K562 (cell line): ENCODE measurements at regions not wholly inside any gene's neighbourhood (a gene's known extent, or its start where the extent isn't known, plus 50 kb on each side); places are given as distances from the start of the nearest gene placed in this dataset.

Experiments used
- BACH1 ChIP-seq: fragments of 200-800 bp; sonication (Bioruptor generic); IDR thresholded peaks from 2 replicates; pipeline ENCODE4 v1.6.1; 2016; ENCODE audit warnings: missing genetic modification characterization, missing compliant biosample characterization
- FUS ChIP-seq: fragments of 200-400 bp; formaldehyde crosslinking; optimal IDR thresholded peaks from 2 replicates; pipeline ENCODE3; 2017; ENCODE audit warnings: low read depth, low read length
- GATAD2B ChIP-seq: fragments of 450-650 bp; IDR thresholded peaks from 2 replicates; pipeline ENCODE4 v1.6.1; 2017; ENCODE audit warnings: mild to moderate bottlenecking, borderline replicate concordance
- NELFE ChIP-seq: IDR thresholded peaks from 2 replicates; pipeline ENCODE4 v1.6.1; 2011; ENCODE audit warnings: mild to moderate bottlenecking; ENCODE audit not compliant: insufficient read depth, insufficient read length
- STAG1 ChIP-seq: sonication (generic); formaldehyde crosslinking; IDR thresholded peaks from 2 replicates; pipeline ENCODE4 v1.5.0; 2020; ENCODE audit warnings: missing genetic modification reagents, borderline replicate concordance
- STAT5B ChIP-seq: fragments of 250-450 bp; sonication (Bioruptor Pico); IDR thresholded peaks from 2 replicates; pipeline ENCODE4 v1.8.0; 2021; ENCODE audit warnings: mild to moderate bottlenecking, inconsistent platforms
- TCF3 ChIP-seq: sonication (generic); formaldehyde crosslinking; IDR thresholded peaks from 2 replicates; pipeline ENCODE4 v1.4.0; 2020; ENCODE audit warnings: mild to moderate bottlenecking, missing genetic modification reagents
- TEAD4 ChIP-seq, 2 experiments: sonication (generic) in 1 of 2; formaldehyde crosslinking in 1 of 2; IDR thresholded peaks; 2 replicates each; pipeline versions ENCODE4 v1.6.1 to v1.8.0; 2012 to 2022; ENCODE audit warnings: borderline replicate concordance in 1 of 2, inconsistent platforms in 1 of 2, low read length in 1 of 2, mild to moderate bottlenecking in 1 of 2, missing genetic modification reagents in 1 of 2
- VEZF1 ChIP-seq: fragments of 200-800 bp; sonication (Bioruptor generic); IDR thresholded peaks from 2 replicates; pipeline ENCODE4 v1.6.1; 2017; ENCODE audit warnings: missing genetic modification characterization, missing compliant biosample characterization
- ZC3H11A ChIP-seq: IDR thresholded peaks from 2 replicates; pipeline ENCODE4 v1.6.1; 2012; ENCODE audit warnings: low read depth, low read length, improper control_type of control experiment
- ZNF197 ChIP-seq: fragments of 200-800 bp; sonication (Bioruptor generic); IDR thresholded peaks from 2 replicates; pipeline ENCODE4 v1.6.1; 2016; ENCODE audit warnings: low read depth, missing genetic modification characterization, missing compliant biosample characterization
- ZNF785 ChIP-seq: fragments of 250-450 bp; sonication (Bioruptor Pico); IDR thresholded peaks from 2 replicates; pipeline ENCODE4 v1.4.0; 2020; ENCODE audit warnings: mild to moderate bottlenecking
- TF ChIP-seq, protein P1 (sequence below): sonication (generic); formaldehyde crosslinking; IDR thresholded peaks from 2 replicates; pipeline ENCODE4 v1.8.0; 2023; ENCODE audit warnings: missing genetic modification reagents, mild to moderate bottlenecking, borderline replicate concordance
- TF ChIP-seq, protein P2 (sequence below): sonication (generic); formaldehyde crosslinking; IDR thresholded peaks from 2 replicates; pipeline ENCODE4 v1.8.1; 2023; ENCODE audit warnings: mild to moderate bottlenecking, missing genetic modification reagents, moderate library complexity
- TF ChIP-seq, protein P3 (sequence below): IDR thresholded peaks from 2 replicates; pipeline ENCODE4 v1.6.1; 2011; ENCODE audit warnings: borderline replicate concordance, low read depth, mild to moderate bottlenecking, moderate library complexity, low read length; ENCODE audit not compliant: insufficient read depth, poor library complexity, severe bottlenecking
- TF ChIP-seq, protein P4 (sequence below): fragments of 250-450 bp; sonication (Bioruptor Pico); IDR thresholded peaks from 2 replicates; pipeline ENCODE4 v1.8.0; 2021; ENCODE audit warnings: borderline replicate concordance, mild to moderate bottlenecking, moderate library complexity; ENCODE audit not compliant: poor library complexity, severe bottlenecking

- TF ChIP-seq, protein P1, sequence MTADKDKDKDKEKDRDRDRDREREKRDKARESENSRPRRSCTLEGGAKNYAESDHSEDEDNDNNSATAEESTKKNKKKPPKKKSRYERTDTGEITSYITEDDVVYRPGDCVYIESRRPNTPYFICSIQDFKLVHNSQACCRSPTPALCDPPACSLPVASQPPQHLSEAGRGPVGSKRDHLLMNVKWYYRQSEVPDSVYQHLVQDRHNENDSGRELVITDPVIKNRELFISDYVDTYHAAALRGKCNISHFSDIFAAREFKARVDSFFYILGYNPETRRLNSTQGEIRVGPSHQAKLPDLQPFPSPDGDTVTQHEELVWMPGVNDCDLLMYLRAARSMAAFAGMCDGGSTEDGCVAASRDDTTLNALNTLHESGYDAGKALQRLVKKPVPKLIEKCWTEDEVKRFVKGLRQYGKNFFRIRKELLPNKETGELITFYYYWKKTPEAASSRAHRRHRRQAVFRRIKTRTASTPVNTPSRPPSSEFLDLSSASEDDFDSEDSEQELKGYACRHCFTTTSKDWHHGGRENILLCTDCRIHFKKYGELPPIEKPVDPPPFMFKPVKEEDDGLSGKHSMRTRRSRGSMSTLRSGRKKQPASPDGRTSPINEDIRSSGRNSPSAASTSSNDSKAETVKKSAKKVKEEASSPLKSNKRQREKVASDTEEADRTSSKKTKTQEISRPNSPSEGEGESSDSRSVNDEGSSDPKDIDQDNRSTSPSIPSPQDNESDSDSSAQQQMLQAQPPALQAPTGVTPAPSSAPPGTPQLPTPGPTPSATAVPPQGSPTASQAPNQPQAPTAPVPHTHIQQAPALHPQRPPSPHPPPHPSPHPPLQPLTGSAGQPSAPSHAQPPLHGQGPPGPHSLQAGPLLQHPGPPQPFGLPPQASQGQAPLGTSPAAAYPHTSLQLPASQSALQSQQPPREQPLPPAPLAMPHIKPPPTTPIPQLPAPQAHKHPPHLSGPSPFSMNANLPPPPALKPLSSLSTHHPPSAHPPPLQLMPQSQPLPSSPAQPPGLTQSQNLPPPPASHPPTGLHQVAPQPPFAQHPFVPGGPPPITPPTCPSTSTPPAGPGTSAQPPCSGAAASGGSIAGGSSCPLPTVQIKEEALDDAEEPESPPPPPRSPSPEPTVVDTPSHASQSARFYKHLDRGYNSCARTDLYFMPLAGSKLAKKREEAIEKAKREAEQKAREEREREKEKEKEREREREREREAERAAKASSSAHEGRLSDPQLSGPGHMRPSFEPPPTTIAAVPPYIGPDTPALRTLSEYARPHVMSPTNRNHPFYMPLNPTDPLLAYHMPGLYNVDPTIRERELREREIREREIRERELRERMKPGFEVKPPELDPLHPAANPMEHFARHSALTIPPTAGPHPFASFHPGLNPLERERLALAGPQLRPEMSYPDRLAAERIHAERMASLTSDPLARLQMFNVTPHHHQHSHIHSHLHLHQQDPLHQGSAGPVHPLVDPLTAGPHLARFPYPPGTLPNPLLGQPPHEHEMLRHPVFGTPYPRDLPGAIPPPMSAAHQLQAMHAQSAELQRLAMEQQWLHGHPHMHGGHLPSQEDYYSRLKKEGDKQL = no peak
- TF ChIP-seq ZNF785 (CRISPR knock-in tag) (no peak), FUS (no peak), BACH1 (no peak), STAT5B (no peak), TEAD4 (IDR thresholded peaks at IDR 0.05; ENCODE audit: low read length) (peak; percentile 95), TEAD4 (CRISPR knock-in tag; IDR thresholded peaks at IDR 0.05; ENCODE audit: borderline replicate concordance) (no peak), ZC3H11A (no peak), STAG1 (CRISPR knock-in tag) (no peak), TCF3 (CRISPR knock-in tag) (peak; percentile 98), VEZF1 (CRISPR knock-in tag) (no peak), ZNF197 (CRISPR knock-in tag) (no peak), NELFE (no peak), GATAD2B (no peak)
- TF ChIP-seq, protein P2, sequence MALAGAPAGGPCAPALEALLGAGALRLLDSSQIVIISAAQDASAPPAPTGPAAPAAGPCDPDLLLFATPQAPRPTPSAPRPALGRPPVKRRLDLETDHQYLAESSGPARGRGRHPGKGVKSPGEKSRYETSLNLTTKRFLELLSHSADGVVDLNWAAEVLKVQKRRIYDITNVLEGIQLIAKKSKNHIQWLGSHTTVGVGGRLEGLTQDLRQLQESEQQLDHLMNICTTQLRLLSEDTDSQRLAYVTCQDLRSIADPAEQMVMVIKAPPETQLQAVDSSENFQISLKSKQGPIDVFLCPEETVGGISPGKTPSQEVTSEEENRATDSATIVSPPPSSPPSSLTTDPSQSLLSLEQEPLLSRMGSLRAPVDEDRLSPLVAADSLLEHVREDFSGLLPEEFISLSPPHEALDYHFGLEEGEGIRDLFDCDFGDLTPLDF (CRISPR knock-in tag) = no peak
- TF ChIP-seq, protein P3, sequence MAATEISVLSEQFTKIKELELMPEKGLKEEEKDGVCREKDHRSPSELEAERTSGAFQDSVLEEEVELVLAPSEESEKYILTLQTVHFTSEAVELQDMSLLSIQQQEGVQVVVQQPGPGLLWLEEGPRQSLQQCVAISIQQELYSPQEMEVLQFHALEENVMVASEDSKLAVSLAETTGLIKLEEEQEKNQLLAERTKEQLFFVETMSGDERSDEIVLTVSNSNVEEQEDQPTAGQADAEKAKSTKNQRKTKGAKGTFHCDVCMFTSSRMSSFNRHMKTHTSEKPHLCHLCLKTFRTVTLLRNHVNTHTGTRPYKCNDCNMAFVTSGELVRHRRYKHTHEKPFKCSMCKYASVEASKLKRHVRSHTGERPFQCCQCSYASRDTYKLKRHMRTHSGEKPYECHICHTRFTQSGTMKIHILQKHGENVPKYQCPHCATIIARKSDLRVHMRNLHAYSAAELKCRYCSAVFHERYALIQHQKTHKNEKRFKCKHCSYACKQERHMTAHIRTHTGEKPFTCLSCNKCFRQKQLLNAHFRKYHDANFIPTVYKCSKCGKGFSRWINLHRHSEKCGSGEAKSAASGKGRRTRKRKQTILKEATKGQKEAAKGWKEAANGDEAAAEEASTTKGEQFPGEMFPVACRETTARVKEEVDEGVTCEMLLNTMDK = no peak
- TF ChIP-seq, protein P4, sequence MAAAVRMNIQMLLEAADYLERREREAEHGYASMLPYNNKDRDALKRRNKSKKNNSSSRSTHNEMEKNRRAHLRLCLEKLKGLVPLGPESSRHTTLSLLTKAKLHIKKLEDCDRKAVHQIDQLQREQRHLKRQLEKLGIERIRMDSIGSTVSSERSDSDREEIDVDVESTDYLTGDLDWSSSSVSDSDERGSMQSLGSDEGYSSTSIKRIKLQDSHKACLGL (CRISPR knock-in tag) = no peak
These were observed 127.9 kb downstream of the URB2 start (continued) for GRCh38 chr1:229753764-229754551.
